GM13976 (cell line): ENCODE measurements at regions not wholly inside any gene's neighbourhood (a gene's known extent, or its start where the extent isn't known, plus 50 kb on each side); places are given as distances from the start of the nearest gene placed in this dataset.
"Not testable (repeated sequence)": the region's sequence is repeated elsewhere in the genome, so short reads cannot be mapped to it uniquely, and the experiment has no call there.

Experiments
- DNase-seq: peaks from one replicate; pipeline ENCODE4 v3.0.0; 2012; ENCODE audit warnings: low spot score
- CTCF ChIP-seq: IDR thresholded peaks from 2 replicates; pipeline ENCODE4 v1.5.1; 2012; ENCODE audit warnings: borderline replicate concordance, mild to moderate bottlenecking; ENCODE audit not compliant: insufficient read depth; ENCODE audit errors: extremely low read depth, missing control alignments, control extremely low read depth
- in situ Hi-C: fragments of 300-500 bp; cut with MboI; formaldehyde crosslinking; loops from one replicate; pipeline ENCODE4 v1.12.0; 2022; ENCODE audit warnings: low sequenced_read_pairs, mixed read lengths, inconsistent platforms; ENCODE audit not compliant: unreplicated experiment

- in situ Hi-C loops, DNase-seq: not testable (repeated sequence)
Measured at GRCh38 chr2:76697439-76697838, 824.7 kb downstream of the LRRTM4 start.

- in situ Hi-C loops: no loop called here
- DNase-seq: no peak
- no peak for TF ChIP-seq CTCF
Measured at GRCh38 chr2:76692908-76693307, 829.3 kb downstream of the LRRTM4 start.

GRCh38 chr2:76688732-76689131 lies 833.4 kb downstream of the LRRTM4 start:
- in situ Hi-C loops: no loop called here
- no peak for TF ChIP-seq CTCF
- DNase-seq: no peak

GRCh38 chr2:76687923-76688322 lies 834.3 kb downstream of the LRRTM4 start:
- in situ Hi-C loops: no loop called here
- no peak for DNase-seq
- no peak for TF ChIP-seq CTCF

GRCh38 chr2:76684756-76685155 lies 837.4 kb downstream of the LRRTM4 start:
- DNase-seq: no peak
- TF ChIP-seq CTCF: no peak
- in situ Hi-C loops: no loop called here

- TF ChIP-seq CTCF: no peak
- in situ Hi-C loops: no loop called here
- DNase-seq: no peak
Measured at GRCh38 chr2:76679025-76679396, 843.2 kb downstream of the LRRTM4 start.

- no peak for TF ChIP-seq CTCF
- in situ Hi-C loops: no loop called here
Measured at GRCh38 chr2:76678383-76679024, 843.7 kb downstream of the LRRTM4 start.

More at GRCh38 chr2:76678383-76679024, 843.7 kb downstream of the LRRTM4 start:
- no peak for DNase-seq
